ENCODE measurements at regions not wholly inside any gene's neighbourhood (a gene's known extent, or its start where the extent isn't known, plus 50 kb on each side); places are given as distances from the start of the nearest gene placed in this dataset.

DNA sequence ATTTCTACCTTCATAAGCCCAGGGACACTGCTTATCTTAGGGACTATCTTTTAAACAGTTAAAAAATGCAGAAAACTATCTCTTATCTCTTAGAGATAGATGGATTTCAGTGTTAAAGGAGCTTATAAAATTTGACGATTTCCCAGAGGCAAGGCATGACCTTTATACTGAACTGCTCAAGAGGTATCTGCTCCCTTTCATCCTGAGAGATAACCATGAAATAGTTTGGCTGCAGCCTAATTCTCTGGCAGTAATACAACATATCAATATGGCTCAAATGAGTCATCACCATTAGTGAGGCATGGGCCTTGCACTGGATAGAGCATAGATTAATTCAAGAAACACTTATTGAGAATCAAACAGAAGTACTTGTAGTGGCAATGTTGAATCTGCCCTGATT is 348.2 kb upstream of the GRIA3 start:
- Mint-ChIP-seq H3K27ac (ENCODE audit: unreplicated experiment) (no peak overlapping the region), H3K4me1 (ENCODE audit: low read depth, unreplicated experiment) (no peaks in the 10 kb centered on the region), H3K36me3 (ENCODE audit: insufficient read depth, unreplicated experiment) (no peaks in the 10 kb centered on the region), H3K27me3 (ENCODE audit: insufficient read depth, unreplicated experiment) (no peaks in the 10 kb centered on the region), H3K9me3 (ENCODE audit: unreplicated experiment) (no peaks in the 10 kb centered on the region), H3K4me3 (ENCODE audit: unreplicated experiment) (no peak overlapping the region)
- Histone ChIP-seq H3K9me3 (no peaks in the 10 kb centered on the region), H3K4me3 (ENCODE audit: low read depth, low read length) (no peak overlapping the region), H3K27me3 (replicated peaks; ENCODE audit: control insufficient read depth, insufficient read depth, low read length) (no peaks in the 10 kb centered on the region), H3K36me3 (ENCODE audit: control insufficient read depth, insufficient read depth, low read length) (no peaks in the 10 kb centered on the region), H3K4me1 (peaks cover 5% of the 10 kb centered on the region; the same call in 1 of the 2 replicates)
- TF ChIP-seq CTCF (IDR thresholded peaks at IDR 0.05; ENCODE audit: insufficient read depth in 1 of 2, low read depth in 1 of 2, low read length in 1 of 2, severe bottlenecking in 1 of 2, unreplicated experiment in 1 of 2), result no peak
- CTCF ChIA-PET, result no interaction called here
- POLR2A ChIA-PET, result no interaction called here
- DNase-seq, result peak; percentile 0 to 22
- no TSS peak for BruUV-seq (replicated peaks)
- intact Hi-C loops (cut with micrococcal nuclease; ENCODE audit: unreplicated experiment), result no loop called here

DNA sequence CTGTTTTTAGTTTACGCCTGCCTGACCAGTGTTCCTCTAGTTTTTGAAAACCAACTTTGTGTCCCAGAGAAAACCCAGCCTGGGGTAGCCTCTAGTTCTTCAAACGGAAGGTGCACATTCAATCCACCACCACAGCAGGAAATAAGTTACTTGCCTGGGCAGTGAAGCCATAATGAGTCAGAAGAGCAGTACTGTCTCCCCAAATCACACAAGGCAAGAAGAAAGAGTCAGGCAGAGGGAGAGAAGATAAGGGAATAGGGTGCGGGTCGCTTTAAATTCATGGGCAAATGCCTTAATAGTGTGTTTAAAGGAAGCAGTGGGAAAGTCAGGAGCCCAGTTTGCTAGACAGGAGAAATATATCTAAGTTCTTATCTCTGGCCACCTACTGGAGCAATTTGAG is 333.8 kb upstream of the GRIA3 start:
- Mint-ChIP-seq H3K27me3 (ENCODE audit: insufficient read depth, unreplicated experiment) (no peaks in the 10 kb centered on the region), H3K4me1 (ENCODE audit: low read depth, unreplicated experiment) (no peaks in the 10 kb centered on the region), H3K27ac (ENCODE audit: unreplicated experiment) (no peak overlapping the region), H3K4me3 (ENCODE audit: unreplicated experiment) (no peak overlapping the region), H3K36me3 (ENCODE audit: insufficient read depth, unreplicated experiment) (no peaks in the 10 kb centered on the region), H3K9me3 (ENCODE audit: unreplicated experiment) (no peaks in the 10 kb centered on the region)
- TF ChIP-seq CTCF (IDR thresholded peaks at IDR 0.05; ENCODE audit: insufficient read depth in 1 of 2, low read depth in 1 of 2, low read length in 1 of 2, severe bottlenecking in 1 of 2, unreplicated experiment in 1 of 2), result no peak
- H3K9me3 ChIP-seq, result no peaks in the 10 kb centered on the region
- CTCF ChIA-PET, result no interaction called here
- H3K27me3 ChIP-seq (replicated peaks; ENCODE audit: control insufficient read depth, insufficient read depth, low read length), result no peaks in the 10 kb centered on the region
- intact Hi-C loops (cut with micrococcal nuclease; ENCODE audit: unreplicated experiment), result no loop called here
- H3K4me1 ChIP-seq, result no peaks in the 10 kb centered on the region
- DNase-seq, result no peak
- no TSS peak for BruUV-seq (replicated peaks)
- POLR2A ChIA-PET, result no interaction called here
- no peak overlapping the region for H3K4me3 ChIP-seq (ENCODE audit: low read depth, low read length)
- H3K36me3 ChIP-seq (ENCODE audit: control insufficient read depth, insufficient read depth, low read length), result no peaks in the 10 kb centered on the region

DNA sequence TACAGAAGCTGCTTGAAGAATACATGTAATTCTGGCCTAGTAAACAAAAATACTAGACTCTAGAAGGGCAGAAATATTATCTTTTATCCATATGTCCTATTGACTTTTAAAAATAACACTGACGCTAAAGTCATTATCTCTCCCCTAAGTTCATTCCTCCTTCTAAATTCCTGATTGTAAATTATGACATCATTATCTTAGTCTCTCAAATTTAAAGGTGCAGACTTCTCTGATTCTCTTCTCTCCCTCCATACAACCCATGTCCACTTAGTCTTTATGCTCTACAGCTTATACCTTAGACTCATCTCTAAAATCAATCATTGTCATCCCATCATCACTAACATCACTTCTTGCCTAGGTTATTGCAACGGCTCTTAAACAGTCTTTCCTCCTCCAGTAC is 327.9 kb upstream of the GRIA3 start:
- no peaks in the 10 kb centered on the region for H3K27me3 Mint-ChIP-seq (ENCODE audit: insufficient read depth, unreplicated experiment)
- H3K27me3 ChIP-seq (replicated peaks; ENCODE audit: control insufficient read depth, insufficient read depth, low read length), result no peaks in the 10 kb centered on the region
- ChIA-PET POLR2A (no interaction called here), CTCF (no interaction called here)
- no peak overlapping the region for H3K4me3 Mint-ChIP-seq (ENCODE audit: unreplicated experiment)
- H3K4me1 ChIP-seq, result no peaks in the 10 kb centered on the region
- H3K4me1 Mint-ChIP-seq (ENCODE audit: low read depth, unreplicated experiment), result no peaks in the 10 kb centered on the region
- no peaks in the 10 kb centered on the region for H3K36me3 ChIP-seq (ENCODE audit: control insufficient read depth, insufficient read depth, low read length)
- no peaks in the 10 kb centered on the region for H3K9me3 ChIP-seq
- intact Hi-C loops (cut with micrococcal nuclease; ENCODE audit: unreplicated experiment), result no loop called here
- H3K36me3 Mint-ChIP-seq (ENCODE audit: insufficient read depth, unreplicated experiment), result no peaks in the 10 kb centered on the region
- no peaks in the 10 kb centered on the region for H3K9me3 Mint-ChIP-seq (ENCODE audit: unreplicated experiment)
- H3K4me3 ChIP-seq (ENCODE audit: low read depth, low read length), result no peak overlapping the region
- TF ChIP-seq CTCF (IDR thresholded peaks at IDR 0.05; ENCODE audit: insufficient read depth in 1 of 2, low read depth in 1 of 2, low read length in 1 of 2, severe bottlenecking in 1 of 2, unreplicated experiment in 1 of 2), result no peak
- BruUV-seq (replicated peaks), result no TSS peak
- DNase-seq, result no peak
- H3K27ac Mint-ChIP-seq (ENCODE audit: unreplicated experiment), result no peak overlapping the region

All from Caco-2 (cell line).